SK-N-SH (cell line): ENCODE measurements at regions not wholly inside any gene's neighbourhood (a gene's known extent, or its start where the extent isn't known, plus 50 kb on each side); places are given as distances from the start of the nearest gene placed in this dataset.

Experiments used
- CTCF ChIA-PET: fragments of 300-600, 350-600 bp; formaldehyde crosslinking; extraction: SDS; loops from one replicate; lab custom pipeline; 2021; lab: Yijun Ruan, JAX
- POLR2A ChIA-PET: fragments of 350-600 bp; sonication (Branson Sonifier 250); formaldehyde crosslinking; extraction: SDS; loops from one replicate; lab custom pipeline; 2020; ENCODE audit warnings: antibody characterized with exemption, inconsistent platforms; lab: Yijun Ruan, JAX
- DNase-seq: peaks from one replicate; pipeline ENCODE4 v3.0.0; 2012
- H2AFZ ChIP-seq: fragments of 200-600 bp; sonication (generic); 2 replicates; pipeline ENCODE4 v1.8.1; 2016; ENCODE audit warnings: antibody characterized with exemption, mild to moderate bottlenecking, low read depth
- H3F3A ChIP-seq: fragments of 200-600 bp; sonication (generic); replicated peaks from 2 replicates; pipeline ENCODE3; 2016; ENCODE audit warnings: antibody characterized with exemption, mild to moderate bottlenecking; ENCODE audit not compliant: insufficient read depth
- H3K27ac ChIP-seq, 2 experiments: fragments of 200-500 bp in 1 of 2; fragments of 200-600 bp in 1 of 2; sonication (Bioruptor generic) in 1 of 2; sonication (generic), shearing (Covaris generic) in 1 of 2; 2 replicates each; pipeline versions ENCODE4 v1.5.1 to v1.6.1; 2014 to 2016; ENCODE audit warnings: low read depth in 2 of 2, inconsistent platforms in 1 of 2, low read length in 1 of 2, mild to moderate bottlenecking in 1 of 2, mixed read lengths in 1 of 2
- H3K27me3 ChIP-seq: fragments of 200-600 bp; sonication (generic), shearing (Covaris generic); 2 replicates; pipeline ENCODE4 v1.6.1; 2016; ENCODE audit warnings: mixed run types; ENCODE audit not compliant: insufficient read depth
- H3K36me3 ChIP-seq, 2 experiments: fragments of 200-500 bp in 1 of 2; fragments of 200-600 bp in 1 of 2; sonication (Bioruptor generic) in 1 of 2; sonication (generic) in 1 of 2; replicated peaks in 1 of 2; 2 replicates each; pipeline versions ENCODE3 to v1.5.1; 2014 to 2016; ENCODE audit warnings: low read length in 1 of 2, mild to moderate bottlenecking in 1 of 2; ENCODE audit not compliant: insufficient read depth in 2 of 2, control insufficient read depth in 1 of 2
- H3K4me1 ChIP-seq, 2 experiments: fragments of 200-500 bp in 1 of 2; fragments of 200-600 bp in 1 of 2; sonication (Bioruptor generic) in 1 of 2; sonication (generic), shearing (Covaris generic) in 1 of 2; 2 replicates each; pipeline versions ENCODE4 v1.5.1 to v1.6.1; 2014 to 2016; ENCODE audit warnings: low read depth in 1 of 2, low read length in 1 of 2, mixed run types in 1 of 2; ENCODE audit not compliant: insufficient read depth in 2 of 2, control insufficient read depth in 1 of 2
- H3K4me2 ChIP-seq: fragments of 200-600 bp; sonication (generic), shearing (Covaris generic); 2 replicates; pipeline ENCODE4 v1.6.1; 2017; ENCODE audit warnings: mixed run types
- H3K4me3 ChIP-seq, 2 experiments: fragments of 200-500 bp in 1 of 2; fragments of 200-600 bp in 1 of 2; sonication (Bioruptor generic) in 1 of 2; sonication (generic), shearing (Covaris generic) in 1 of 2; 2 replicates each; pipeline versions ENCODE4 v1.5.1 to v1.8.1; 2014 to 2016; ENCODE audit warnings: low read depth in 2 of 2, inconsistent platforms in 1 of 2, low read length in 1 of 2, mild to moderate bottlenecking in 1 of 2, mixed read lengths in 1 of 2, moderate library complexity in 1 of 2
- H3K79me2 ChIP-seq: fragments of 200-600 bp; sonication (generic); 2 replicates; pipeline ENCODE4 v1.8.1; 2017; ENCODE audit warnings: mild to moderate bottlenecking; ENCODE audit not compliant: insufficient read depth
- H3K9ac ChIP-seq: fragments of 200-600 bp; sonication (generic); 2 replicates; pipeline ENCODE4 v1.6.1; 2017; ENCODE audit warnings: mixed run types
- H3K9me2 ChIP-seq: fragments of 200-600 bp; sonication (generic); 2 replicates; pipeline ENCODE4 v1.6.1; 2017; ENCODE audit warnings: mixed run types
- H3K9me3 ChIP-seq: fragments of 200-600 bp; sonication (generic); 2 replicates; pipeline ENCODE4 v1.6.1; 2017; ENCODE audit warnings: mixed run types, mild to moderate bottlenecking, moderate library complexity
- H4K20me1 ChIP-seq: fragments of 200-600 bp; sonication (generic); 2 replicates; pipeline ENCODE4 v1.6.1; 2017; ENCODE audit warnings: mild to moderate bottlenecking, mixed run types; ENCODE audit not compliant: insufficient read depth
- CHD2 ChIP-seq: fragments of 150-350 bp; IDR thresholded peaks from 2 replicates; pipeline ENCODE4 v1.6.1; 2018; ENCODE audit warnings: low read length; ENCODE audit not compliant: partially characterized antibody
- CTCF ChIP-seq: fragments of 200-600 bp; sonication (generic); IDR thresholded peaks from 2 replicates; pipeline ENCODE4 v1.6.1; 2017; ENCODE audit warnings: antibody characterized with exemption, mild to moderate bottlenecking, moderate library complexity
- ELF1 ChIP-seq: IDR thresholded peaks from 2 replicates; pipeline ENCODE4 v1.4.0; 2012
- EZH2phosphoT487 ChIP-seq: fragments of 200-600 bp; sonication (generic); IDR thresholded peaks from 2 replicates; pipeline ENCODE4 v1.6.1; 2017; ENCODE audit warnings: low read depth, mixed run types, mild to moderate bottlenecking, antibody characterized with exemption, moderate library complexity, borderline replicate concordance
- FOSL2 ChIP-seq: IDR thresholded peaks from 2 replicates; pipeline ENCODE4 v1.4.0; 2012; ENCODE audit warnings: low read depth, mild to moderate bottlenecking, moderate library complexity, borderline replicate concordance
- FOXJ3 ChIP-seq: sonication (generic); formaldehyde crosslinking; IDR thresholded peaks from 2 replicates; pipeline ENCODE4 v1.5.1; 2020; ENCODE audit warnings: mild to moderate bottlenecking, missing genetic modification reagents
- GABPA ChIP-seq: IDR thresholded peaks from 2 replicates; pipeline ENCODE4 v1.4.0; 2012; ENCODE audit warnings: low read depth, mild to moderate bottlenecking
- IRF3 ChIP-seq: fragments of 150-350 bp; IDR thresholded peaks from 2 replicates; pipeline ENCODE4 v1.6.1; 2016; ENCODE audit warnings: mild to moderate bottlenecking, low read depth, low read length
- MXI1 ChIP-seq: IDR thresholded peaks from 2 replicates; pipeline ENCODE4 v1.6.1; 2012; ENCODE audit warnings: mild to moderate bottlenecking, low read depth, low read length, improper control_type of control experiment
- PBX3 ChIP-seq: IDR thresholded peaks from 2 replicates; pipeline ENCODE4; 2012
- RAD21 ChIP-seq: IDR thresholded peaks from 2 replicates; pipeline ENCODE4 v1.6.1; 2012; ENCODE audit warnings: mild to moderate bottlenecking, low read length
- RXRA ChIP-seq: IDR thresholded peaks from 2 replicates; pipeline ENCODE4 v1.4.0; 2012; ENCODE audit warnings: low read depth, mild to moderate bottlenecking, borderline replicate concordance
- SMC3 ChIP-seq: IDR thresholded peaks from 2 replicates; pipeline ENCODE4 v1.6.1; 2012; ENCODE audit warnings: low read depth, low read length, improper control_type of control experiment
- TCF12 ChIP-seq: IDR thresholded peaks from 2 replicates; pipeline ENCODE4 v1.4.0; 2012
- TEAD4 ChIP-seq: IDR thresholded peaks from 2 replicates; pipeline ENCODE4 v1.4.0; 2012; ENCODE audit warnings: mild to moderate bottlenecking, borderline replicate concordance; ENCODE audit not compliant: insufficient read depth
- USF1 ChIP-seq: IDR thresholded peaks from 2 replicates; pipeline ENCODE4 v1.4.0; 2012; ENCODE audit warnings: low read depth, borderline replicate concordance
- whole genome bisulfite sequencing: methylation state at CpG from one replicate; pipeline ENCODE4 v1.1.6; 2017; ENCODE audit warnings: low lambda C conversion rate; 5-methylcytosine and 5-hydroxymethylcytosine counted together
- TF ChIP-seq, protein P1 (sequence below): IDR thresholded peaks from 2 replicates; pipeline ENCODE4 v1.6.1; 2012; ENCODE audit warnings: mild to moderate bottlenecking, low read depth, low read length, moderate library complexity

GRCh38 chr6:3960754-3961361, 111.7 kb downstream of the FAM50B start:
- ChIA-PET POLR2A (no interaction called here), CTCF (no interaction called here)
- Histone ChIP-seq H3K9me2 (no peaks in the 10 kb centered on the region), H3K9ac (no peak overlapping the region), H3K27me3 (no peaks in the 10 kb centered on the region), H3K4me2 (no peak overlapping the region), H4K20me1 (no peaks in the 10 kb centered on the region), H3F3A (no peaks in the 10 kb centered on the region), H3K79me2 (no peaks in the 10 kb centered on the region), H2AFZ (no peak overlapping the region), H3K36me3 (no peaks in the 10 kb centered on the region), H3K4me1 (peaks cover 0 to 12% of the 10 kb centered on the region in 2 experiments; a peak in 1 of 4 replicates), H3K4me3 (no peak overlapping the region), H3K27ac (no peak overlapping the region), H3K9me3 (no peaks in the 10 kb centered on the region)
- WGBS: 65% methylated on average over 5 of the region's 5 CpGs
- DNase-seq: no peak
- TF ChIP-seq RXRA: no peak
- TF ChIP-seq PBX3: peak; percentile 75

GRCh38 chr6:3961581-3962215, 112.5 kb downstream of the FAM50B start:
- POLR2A ChIA-PET: no interaction called here
- Histone ChIP-seq H3K36me3 (no peaks in the 10 kb centered on the region), H3F3A (no peaks in the 10 kb centered on the region), H3K27ac (no peak overlapping the region), H3K9ac (no peak overlapping the region), H3K4me1 (peaks cover 0 to 14% of the 10 kb centered on the region in 2 experiments; a peak in 1 of 4 replicates), H3K4me2 (no peak overlapping the region), H3K27me3 (no peaks in the 10 kb centered on the region), H3K79me2 (no peaks in the 10 kb centered on the region), H3K9me3 (no peaks in the 10 kb centered on the region), H3K4me3 (no peak overlapping the region), H4K20me1 (no peaks in the 10 kb centered on the region), H3K9me2 (no peaks in the 10 kb centered on the region), H2AFZ (no peak overlapping the region)
- WGBS: 82% methylated on average over 7 of the region's 7 CpGs
- CTCF ChIA-PET: no interaction called here
- no peak for DNase-seq
- TF ChIP-seq PBX3 (no peak), IRF3 (no peak), EZH2phosphoT487 (no peak), TEAD4 (no peak), FOSL2 (no peak), ELF1 (no peak), CTCF (no peak), USF1 (no peak), SMC3 (no peak), FOXJ3 (no peak), CHD2 (no peak), TCF12 (no peak), GABPA (no peak), RAD21 (no peak), MXI1 (no peak)
- TF ChIP-seq, protein P1, sequence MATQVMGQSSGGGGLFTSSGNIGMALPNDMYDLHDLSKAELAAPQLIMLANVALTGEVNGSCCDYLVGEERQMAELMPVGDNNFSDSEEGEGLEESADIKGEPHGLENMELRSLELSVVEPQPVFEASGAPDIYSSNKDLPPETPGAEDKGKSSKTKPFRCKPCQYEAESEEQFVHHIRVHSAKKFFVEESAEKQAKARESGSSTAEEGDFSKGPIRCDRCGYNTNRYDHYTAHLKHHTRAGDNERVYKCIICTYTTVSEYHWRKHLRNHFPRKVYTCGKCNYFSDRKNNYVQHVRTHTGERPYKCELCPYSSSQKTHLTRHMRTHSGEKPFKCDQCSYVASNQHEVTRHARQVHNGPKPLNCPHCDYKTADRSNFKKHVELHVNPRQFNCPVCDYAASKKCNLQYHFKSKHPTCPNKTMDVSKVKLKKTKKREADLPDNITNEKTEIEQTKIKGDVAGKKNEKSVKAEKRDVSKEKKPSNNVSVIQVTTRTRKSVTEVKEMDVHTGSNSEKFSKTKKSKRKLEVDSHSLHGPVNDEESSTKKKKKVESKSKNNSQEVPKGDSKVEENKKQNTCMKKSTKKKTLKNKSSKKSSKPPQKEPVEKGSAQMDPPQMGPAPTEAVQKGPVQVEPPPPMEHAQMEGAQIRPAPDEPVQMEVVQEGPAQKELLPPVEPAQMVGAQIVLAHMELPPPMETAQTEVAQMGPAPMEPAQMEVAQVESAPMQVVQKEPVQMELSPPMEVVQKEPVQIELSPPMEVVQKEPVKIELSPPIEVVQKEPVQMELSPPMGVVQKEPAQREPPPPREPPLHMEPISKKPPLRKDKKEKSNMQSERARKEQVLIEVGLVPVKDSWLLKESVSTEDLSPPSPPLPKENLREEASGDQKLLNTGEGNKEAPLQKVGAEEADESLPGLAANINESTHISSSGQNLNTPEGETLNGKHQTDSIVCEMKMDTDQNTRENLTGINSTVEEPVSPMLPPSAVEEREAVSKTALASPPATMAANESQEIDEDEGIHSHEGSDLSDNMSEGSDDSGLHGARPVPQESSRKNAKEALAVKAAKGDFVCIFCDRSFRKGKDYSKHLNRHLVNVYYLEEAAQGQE: no peak
